GDM1 (cell line): ENCODE measurements at regions not wholly inside any gene's neighbourhood (a gene's known extent, or its start where the extent isn't known, plus 50 kb on each side); places are given as distances from the start of the nearest gene placed in this dataset.

Experiments used
- DNase-seq: peaks from one replicate; lab custom pipeline; 2025; lab: John Stamatoyannopoulos, UW

- DNase-seq = no peak
Observed at GRCh38 chr4:14449308-14449707, 553.0 kb upstream of the CPEB2 start.

DNA sequence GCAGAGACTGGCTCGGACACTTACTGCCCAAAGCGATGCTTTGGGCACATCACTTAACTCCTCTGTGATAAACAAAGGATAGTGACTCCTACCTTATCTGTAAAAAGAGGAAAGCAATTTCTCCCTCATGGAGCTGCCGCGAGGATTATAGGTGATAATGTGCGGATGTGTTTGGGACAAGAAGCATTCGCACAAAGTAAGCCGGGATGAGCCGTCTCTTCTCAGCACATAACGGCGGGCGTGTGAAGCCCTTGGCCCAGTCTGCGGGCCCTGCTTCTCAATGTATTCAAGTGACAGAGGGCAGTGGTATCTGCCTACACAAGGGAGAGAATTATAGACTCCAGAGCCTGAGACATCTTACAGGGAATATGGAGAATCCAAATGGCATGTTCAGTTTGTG lies 550.3 kb upstream of the CPEB2 start:
- DNase-seq = no peak

DNA sequence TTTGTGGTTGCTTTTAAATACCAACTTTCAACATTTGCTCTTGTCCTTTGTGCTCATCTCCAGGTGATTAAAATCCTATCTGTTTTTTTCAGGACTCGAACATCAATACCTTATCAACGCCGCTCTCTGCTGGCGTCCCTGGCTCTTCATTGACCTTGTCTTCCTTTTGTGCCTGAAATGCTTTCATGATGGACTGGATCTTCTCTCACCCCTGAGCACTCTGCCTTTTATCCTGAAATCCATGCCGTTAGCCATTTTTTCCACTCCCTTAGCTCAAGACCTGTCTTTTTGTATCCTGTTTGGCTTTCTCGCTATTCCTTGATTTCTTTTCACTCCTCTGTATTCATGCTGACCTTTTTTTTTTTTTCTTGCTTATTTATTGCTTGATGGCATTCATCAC lies 549.5 kb upstream of the CPEB2 start:
- no peak for DNase-seq

DNA sequence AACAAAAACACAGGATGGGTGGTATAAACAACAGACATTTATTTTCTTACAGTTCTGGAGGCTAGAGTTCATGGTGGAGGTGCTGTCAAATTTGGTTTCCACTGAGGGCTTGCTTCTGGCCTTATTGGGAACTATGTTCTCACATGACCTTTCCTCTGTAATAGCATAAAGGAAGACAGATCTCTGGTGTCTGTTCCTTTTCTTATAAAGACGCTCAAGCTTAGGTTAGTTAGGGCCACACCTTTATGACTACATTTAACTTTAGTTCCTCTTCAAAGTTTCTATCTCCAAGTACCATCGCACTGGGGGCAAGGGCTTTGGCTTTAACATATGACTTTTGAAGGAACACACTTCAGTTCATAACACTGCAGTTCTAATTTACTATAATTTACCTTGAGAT lies 543.8 kb upstream of the CPEB2 start:
- DNase-seq = no peak

- DNase-seq = no peak
Observed at GRCh38 chr4:14465057-14465456, 537.2 kb upstream of the CPEB2 start.

DNA sequence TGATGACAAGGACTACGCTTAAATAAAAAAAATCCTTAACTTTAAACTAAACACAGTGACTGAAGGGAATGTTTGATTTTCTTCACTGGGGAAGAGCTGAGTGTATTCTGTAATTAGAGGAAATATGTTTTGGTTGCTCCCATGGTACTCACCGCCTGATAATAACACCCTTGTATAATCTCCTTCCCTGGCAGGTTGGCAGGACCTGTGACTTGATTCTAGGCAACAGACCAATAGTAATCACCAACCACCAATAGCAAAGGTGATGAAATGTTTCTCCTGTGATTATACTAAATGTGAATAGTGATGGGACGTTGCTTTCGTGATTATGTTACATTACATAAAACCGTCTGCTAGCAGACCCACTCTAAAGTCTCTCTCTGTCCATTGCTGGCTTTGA lies 536.8 kb upstream of the CPEB2 start:
- DNase-seq = no peak

DNA sequence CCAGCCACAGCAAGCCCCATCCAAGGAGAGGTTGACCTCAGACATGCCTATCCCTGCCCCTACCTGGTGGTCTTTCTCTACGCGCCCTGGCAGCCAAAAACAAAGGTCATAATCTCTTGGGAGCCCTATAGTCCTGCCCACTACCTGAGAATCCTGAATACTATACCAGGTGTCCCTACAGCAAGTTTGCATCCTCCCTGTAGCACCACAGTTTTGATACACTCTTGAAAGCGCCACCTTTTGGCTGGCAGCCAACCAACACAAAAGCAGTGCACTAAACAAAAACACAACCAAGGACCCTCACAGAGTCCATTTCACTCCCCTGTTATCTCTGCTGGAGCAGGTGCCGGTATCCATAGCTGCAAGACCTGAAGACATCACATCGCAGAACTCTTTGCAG lies 523.8 kb upstream of the CPEB2 start:
- DNase-seq = no peak

GRCh38 chr4:14496408-14496807 lies 505.9 kb upstream of the CPEB2 start:
- no peak for DNase-seq

- DNase-seq = no peak
Observed at GRCh38 chr4:14496969-14497368, 505.3 kb upstream of the CPEB2 start.

GRCh38 chr4:14504162-14504561 lies 498.1 kb upstream of the CPEB2 start:
- DNase-seq = no peak

DNA sequence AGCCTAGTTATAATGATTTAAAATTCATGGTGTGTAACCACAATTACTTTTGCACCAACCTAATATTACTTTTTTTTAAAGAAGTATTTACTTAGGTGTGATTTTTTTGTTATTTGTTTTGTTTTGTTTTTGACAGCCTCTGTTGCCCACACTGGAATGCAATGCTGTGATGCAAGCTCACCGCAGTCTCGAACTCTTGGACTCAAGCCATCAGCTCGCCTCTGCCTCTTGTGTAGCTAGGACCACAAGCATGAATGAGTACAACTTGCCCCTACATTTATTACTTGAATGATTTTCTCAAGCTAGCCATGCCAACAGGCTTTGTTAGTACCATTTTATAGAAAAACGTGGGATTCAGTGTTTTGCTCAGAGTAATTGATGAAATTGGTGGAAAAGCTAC lies 488.8 kb upstream of the CPEB2 start:
- DNase-seq = no peak

GRCh38 chr4:14515556-14515955 lies 486.7 kb upstream of the CPEB2 start:
- no peak for DNase-seq

DNA sequence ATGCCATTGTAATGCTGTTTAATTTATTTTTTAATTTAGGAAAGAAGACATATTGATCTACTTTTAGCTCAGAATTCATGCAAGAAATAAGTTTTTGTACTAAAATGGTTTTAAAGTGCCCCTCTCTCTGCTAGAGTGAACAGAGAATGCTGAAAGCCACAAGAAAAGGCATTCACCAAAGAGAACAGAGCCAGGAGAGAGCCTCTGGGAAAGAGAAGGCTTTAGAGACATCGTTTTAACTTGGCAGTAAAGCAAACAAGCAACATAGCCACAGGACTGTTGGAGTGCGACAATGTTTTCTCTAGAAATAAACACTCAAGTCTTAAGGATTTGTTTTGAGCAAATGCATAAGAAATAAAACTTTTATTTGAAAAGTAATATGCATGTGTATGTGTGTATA lies 484.1 kb upstream of the CPEB2 start:
- no peak for DNase-seq

DNA sequence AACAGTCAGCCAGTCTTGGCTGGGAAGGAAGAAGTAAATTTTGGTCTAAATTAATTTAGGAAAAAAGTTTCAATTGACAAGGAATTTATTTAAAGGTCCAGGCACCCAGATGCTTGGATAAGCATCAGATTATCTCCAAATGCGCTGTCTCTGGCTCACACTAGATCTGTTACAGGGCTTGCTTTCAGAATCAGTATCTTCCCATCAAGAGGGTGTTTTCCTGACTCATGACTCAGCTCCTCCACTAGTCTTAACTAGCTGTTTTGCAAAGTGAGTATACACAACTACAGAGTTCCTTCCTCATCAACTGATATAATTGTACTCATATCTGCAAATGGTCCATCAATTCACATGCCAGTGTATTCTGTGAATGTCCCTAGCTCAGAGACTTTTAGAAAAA lies 482.1 kb upstream of the CPEB2 start:
- DNase-seq = no peak

- DNase-seq = no peak
Observed at GRCh38 chr4:14524276-14524675, 478.0 kb upstream of the CPEB2 start.

GRCh38 chr4:14528918-14529317 lies 473.4 kb upstream of the CPEB2 start:
- no peak for DNase-seq

DNA sequence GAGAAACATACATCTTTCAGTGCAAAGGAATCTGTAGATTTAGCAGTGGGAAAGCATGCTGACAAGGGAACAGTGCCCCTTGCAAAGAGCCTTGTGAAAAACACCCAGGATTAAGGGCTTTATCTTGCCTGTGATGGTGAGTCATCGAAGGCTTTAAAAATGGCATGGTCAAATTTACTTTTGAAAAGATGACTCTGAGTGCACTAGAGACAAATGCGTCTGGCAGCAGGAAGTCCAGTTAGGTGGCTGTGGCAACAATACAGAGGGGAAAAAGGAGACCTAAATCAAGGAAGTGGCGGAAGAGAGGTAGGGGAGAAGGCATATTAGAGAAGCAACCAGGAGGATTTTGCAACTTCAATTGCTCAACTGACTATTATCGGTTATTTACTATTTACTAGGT lies 472.6 kb upstream of the CPEB2 start:
- DNase-seq = no peak

- DNase-seq = no peak
Observed at GRCh38 chr4:14532436-14532835, 469.8 kb upstream of the CPEB2 start.

DNA sequence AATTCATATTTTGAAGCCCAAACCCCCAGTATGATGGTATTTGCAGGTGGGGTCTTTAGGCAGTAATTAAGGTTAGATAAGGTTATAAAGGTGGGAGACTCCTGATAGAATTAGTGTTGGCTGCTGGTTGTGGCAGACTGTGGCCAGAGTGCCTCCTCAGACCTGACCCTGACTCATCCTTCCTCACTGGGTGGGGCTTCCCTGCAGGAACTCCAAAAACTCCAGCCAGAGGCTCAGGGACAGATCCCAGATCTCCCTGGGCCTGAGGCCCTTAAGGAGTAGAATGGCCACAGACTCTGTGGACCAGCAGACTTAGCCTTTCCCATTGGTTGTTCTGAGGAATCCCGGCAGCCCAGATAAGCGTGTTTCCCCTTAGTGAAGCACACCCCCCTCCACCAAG lies 463.0 kb upstream of the CPEB2 start:
- DNase-seq = no peak

GRCh38 chr4:14545163-14545562 lies 457.1 kb upstream of the CPEB2 start:
- DNase-seq = no peak

DNA sequence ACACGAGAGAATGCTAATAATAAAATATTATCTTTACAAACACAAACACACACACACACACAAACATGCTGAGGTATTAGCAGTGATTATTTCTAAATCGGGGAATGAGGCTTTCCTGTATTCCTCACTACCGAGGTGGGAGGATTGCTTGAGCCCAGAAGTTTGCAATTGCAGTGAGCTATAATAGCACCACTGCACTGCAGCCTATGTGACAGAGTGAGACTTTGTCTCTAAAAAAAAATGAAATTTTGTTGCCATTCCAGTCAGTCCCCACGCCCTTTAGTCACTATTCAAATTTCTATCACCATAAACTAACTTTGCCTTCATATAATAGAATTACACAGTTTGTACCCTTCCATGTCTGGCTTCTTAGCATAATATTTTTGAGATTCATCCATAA lies 456.5 kb upstream of the CPEB2 start:
- DNase-seq = no peak

GRCh38 chr4:14552119-14552518 lies 450.2 kb upstream of the CPEB2 start:
- no peak for DNase-seq

- no peak for DNase-seq
Observed at GRCh38 chr4:14559646-14560045, 442.6 kb upstream of the CPEB2 start.

DNA sequence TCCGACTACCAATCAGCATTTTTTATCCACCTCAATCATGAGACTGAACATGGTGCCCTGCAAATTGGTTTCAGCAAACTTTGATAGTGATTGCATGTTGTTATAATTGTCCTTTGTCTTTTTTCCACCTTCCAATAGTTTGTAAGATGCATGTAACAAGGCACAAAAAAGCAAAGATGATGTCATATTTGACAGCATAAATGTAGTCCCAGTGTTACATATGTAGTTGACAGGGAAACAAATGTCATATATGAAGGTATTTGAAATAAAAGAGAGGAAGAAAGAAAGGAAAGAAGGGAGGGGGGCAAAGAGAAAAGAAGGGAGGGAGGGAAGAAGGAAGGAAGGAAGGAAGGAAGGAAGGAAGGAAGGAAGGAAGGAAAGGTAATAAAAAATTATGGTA lies 441.7 kb upstream of the CPEB2 start:
- DNase-seq = no peak

DNA sequence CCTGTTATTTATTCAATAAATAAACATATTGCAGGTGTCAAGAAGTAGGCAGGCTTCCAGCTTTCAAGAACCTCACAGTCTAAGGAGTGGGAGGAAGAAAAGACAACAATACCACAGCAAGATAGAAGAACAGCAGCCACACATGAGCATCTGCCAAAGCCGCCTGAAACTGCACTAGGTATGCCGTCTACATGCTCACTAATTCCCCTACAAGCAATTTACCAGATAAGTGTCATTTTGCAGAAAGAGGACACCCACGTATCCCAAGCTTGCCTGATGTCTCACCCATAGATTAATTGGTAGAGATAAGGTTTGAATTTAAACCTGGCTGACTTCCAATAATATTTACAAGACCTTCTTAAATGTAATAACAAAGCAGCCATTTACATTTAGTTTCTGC lies 439.4 kb upstream of the CPEB2 start:
- DNase-seq = no peak
